ENCODE measurements at regions not wholly inside any gene's neighbourhood (a gene's known extent, or its start where the extent isn't known, plus 50 kb on each side); places are given as distances from the start of the nearest gene placed in this dataset.

GRCh38 chr4:134911941-134912340 lies 710.4 kb upstream of the PABPC4L start:
- TF ChIP-seq CTCF (IDR thresholded peaks at IDR 0.05) (no peak), POLR2A (IDR thresholded peaks at IDR 0.05) (no peak)
